SK-N-MC (cell line): ENCODE measurements at regions not wholly inside any gene's neighbourhood (a gene's known extent, or its start where the extent isn't known, plus 50 kb on each side); places are given as distances from the start of the nearest gene placed in this dataset.

ENCODE experiments used
- DNase-seq: peaks from one replicate; pipeline ENCODE4 v3.0.0-alpha.2; 2011; ENCODE audit warnings: low read depth, low spot score
- H3K27ac ChIP-seq: fragments of 200-600 bp; sonication (generic); 2 replicates; pipeline ENCODE4 v1.5.1; 2016; ENCODE audit warnings: mixed run types
- H3K36me3 ChIP-seq: fragments of 200-600 bp; sonication (generic); 2 replicates; pipeline ENCODE4 v1.6.1; 2017; ENCODE audit warnings: antibody characterized with exemption, low read length, mixed read lengths; ENCODE audit not compliant: insufficient read depth
- H3K4me3 ChIP-seq: fragments of 200-600 bp; sonication (generic); 2 replicates; pipeline ENCODE4 v1.5.1; 2016
- H3K9ac ChIP-seq: fragments of 200-600 bp; sonication (generic); 2 replicates; pipeline ENCODE4 v1.8.0; 2017; ENCODE audit warnings: mixed run types, mixed read lengths; ENCODE audit not compliant: insufficient read length
- H3K9me3 ChIP-seq: fragments of 200-600 bp; sonication (generic); 2 replicates; pipeline ENCODE4 v1.6.1; 2017; ENCODE audit warnings: low read depth, mild to moderate bottlenecking, antibody characterized with exemption, low read length, moderate library complexity, mixed read lengths
- EZH2 ChIP-seq: fragments of 200-600 bp; sonication (generic); IDR thresholded peaks from one replicate; pipeline ENCODE4 v1.6.1; 2017; ENCODE audit warnings: antibody characterized with exemption
- FOXP2 ChIP-seq: optimal IDR thresholded peaks from 2 replicates; pipeline ENCODE3; 2011; ENCODE audit warnings: mild to moderate bottlenecking, moderate library complexity; ENCODE audit not compliant: insufficient read depth; ENCODE audit errors: extremely low read length, control extremely low read depth
- POLR2AphosphoS5 ChIP-seq: IDR thresholded peaks from 2 replicates; pipeline ENCODE4 v1.6.1; 2012; ENCODE audit warnings: mild to moderate bottlenecking, low read depth, low read length, borderline replicate concordance

- no peak for DNase-seq
- no peaks in the 10 kb centered on the region for H3K9me3 ChIP-seq
- H3K9ac ChIP-seq: no peak overlapping the region
- no peak overlapping the region for H3K27ac ChIP-seq
- H3K4me3 ChIP-seq: no peak overlapping the region
- TF ChIP-seq FOXP2 (no peak), EZH2 (no peak), POLR2AphosphoS5 (no peak)
- no peaks in the 10 kb centered on the region for H3K36me3 ChIP-seq
These were observed 539.6 kb upstream of the PRKX start for GRCh38 chrX:4253092-4253491.

DNA sequence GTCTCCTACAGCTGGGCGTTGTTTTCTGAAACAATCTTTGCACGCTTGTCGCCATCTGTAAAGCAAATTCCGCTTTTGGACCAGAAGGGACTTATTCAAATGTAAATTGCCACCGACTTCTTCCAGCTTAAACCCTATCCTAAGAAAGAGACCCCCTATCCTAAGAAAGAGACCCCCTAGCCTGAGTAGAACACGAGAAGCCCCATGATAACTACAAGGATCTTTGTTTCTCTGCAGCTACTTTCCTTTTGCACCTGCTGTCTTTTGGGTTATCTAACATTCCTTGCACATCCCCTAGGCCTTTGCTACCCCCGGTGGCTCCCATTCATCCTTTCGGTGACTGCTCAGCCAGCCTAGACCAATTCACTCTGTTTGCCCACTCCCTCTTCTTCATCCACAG lies 536.0 kb upstream of the PRKX start:
- Histone ChIP-seq H3K4me3 (no peak overlapping the region), H3K27ac (no peak overlapping the region), H3K9ac (no peak overlapping the region), H3K9me3 (no peaks in the 10 kb centered on the region), H3K36me3 (no peaks in the 10 kb centered on the region)
- DNase-seq: no peak
- TF ChIP-seq FOXP2 (no peak), EZH2 (no peak), POLR2AphosphoS5 (no peak)

GRCh38 chrX:4243759-4244158 lies 530.3 kb upstream of the PRKX start:
- H3K4me3 ChIP-seq: no peak overlapping the region
- TF ChIP-seq FOXP2 (no peak), POLR2AphosphoS5 (no peak), EZH2 (no peak)
- no peaks in the 10 kb centered on the region; the same call in 1 of the 2 replicates for H3K9me3 ChIP-seq
- H3K36me3 ChIP-seq: 0 out of 2 replicates have a peak, but pooled peaks cover 3% of the 10 kb centered on the region
- no peak overlapping the region for H3K9ac ChIP-seq
- H3K27ac ChIP-seq: no peak overlapping the region
- DNase-seq: no peak

- no peak overlapping the region for H3K27ac ChIP-seq
- no peak for TF ChIP-seq FOXP2
- TF ChIP-seq POLR2AphosphoS5: no peak
- no peak for TF ChIP-seq EZH2
- H3K9me3 ChIP-seq: no peaks in the 10 kb centered on the region; the same call in 1 of the 2 replicates
- DNase-seq: no peak
- H3K4me3 ChIP-seq: no peak overlapping the region
- H3K9ac ChIP-seq: no peak overlapping the region
- 0 out of 2 replicates have a peak, but pooled peaks cover 3% of the 10 kb centered on the region for H3K36me3 ChIP-seq
These were observed 527.2 kb upstream of the PRKX start for GRCh38 chrX:4240541-4241194.

- H3K4me3 ChIP-seq: no peak overlapping the region
- DNase-seq: no peak
- no peak overlapping the region for H3K27ac ChIP-seq
- TF ChIP-seq EZH2: no peak
- no peak for TF ChIP-seq POLR2AphosphoS5
- TF ChIP-seq FOXP2: no peak
- H3K9ac ChIP-seq: no peak overlapping the region
- H3K9me3 ChIP-seq: no peaks in the 10 kb centered on the region; the same call in 1 of the 2 replicates
- 0 out of 2 replicates have a peak, but pooled peaks cover 3% of the 10 kb centered on the region for H3K36me3 ChIP-seq
These were observed 526.4 kb upstream of the PRKX start for GRCh38 chrX:4239650-4240540.

- H3K27ac ChIP-seq: no peak overlapping the region
- H3K4me3 ChIP-seq: no peak overlapping the region
- no peak for DNase-seq
- no peak for TF ChIP-seq POLR2AphosphoS5
- H3K36me3 ChIP-seq: 0 out of 2 replicates have a peak, but pooled peaks cover 3% of the 10 kb centered on the region
- H3K9me3 ChIP-seq: no peaks in the 10 kb centered on the region; the same call in 1 of the 2 replicates
- H3K9ac ChIP-seq: no peak overlapping the region
These were observed 525.5 kb upstream of the PRKX start for GRCh38 chrX:4238916-4239315.

DNA sequence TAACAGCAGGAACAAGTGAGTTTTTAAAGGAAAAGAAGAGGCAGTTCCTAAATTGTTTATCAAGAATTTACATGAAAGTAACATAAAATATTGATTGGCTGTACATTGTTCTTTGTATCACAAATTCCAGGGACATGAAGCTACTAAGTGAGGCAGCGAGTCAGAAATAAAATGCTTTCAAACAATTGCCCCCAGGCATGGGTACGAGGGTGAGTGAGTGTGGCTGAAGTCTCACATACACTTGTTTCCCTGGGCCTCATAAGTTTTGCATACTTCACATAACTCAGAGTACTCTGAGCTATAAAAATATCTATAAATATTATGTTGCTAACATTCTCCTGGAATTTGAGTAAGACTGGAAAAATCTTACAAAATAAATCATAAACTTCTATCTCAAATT lies 511.6 kb upstream of the PRKX start:
- peak overlapping the region; percentile 96 for H3K27ac ChIP-seq
- H3K36me3 ChIP-seq: no peaks in the 10 kb centered on the region
- no peaks in the 10 kb centered on the region for H3K9me3 ChIP-seq
- peak overlapping the region; percentile 56 for H3K9ac ChIP-seq
- TF ChIP-seq EZH2 (no peak), FOXP2 (no peak), POLR2AphosphoS5 (no peak)
- peak overlapping the region; percentile 69 for H3K4me3 ChIP-seq
- peak; percentile 69 for DNase-seq

DNA sequence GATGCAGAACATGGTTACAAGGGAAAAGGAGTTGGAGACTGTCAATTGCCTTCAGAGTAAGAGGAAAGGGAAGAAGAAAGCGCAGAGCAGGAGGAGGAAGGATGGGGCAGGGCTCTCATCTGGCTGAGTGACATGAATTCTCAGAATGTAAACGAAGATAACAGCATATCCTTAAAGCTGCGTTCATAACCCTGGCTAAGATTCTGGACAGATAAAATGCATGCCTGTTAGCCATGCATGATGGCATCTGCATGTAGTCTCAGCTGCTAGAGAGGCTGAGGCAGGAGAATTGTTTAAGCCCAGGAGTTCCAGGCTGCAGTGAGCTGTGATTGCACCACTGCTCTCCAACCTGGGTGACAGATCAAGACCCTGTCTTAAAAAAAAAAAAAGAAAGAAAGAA lies 493.5 kb upstream of the PRKX start:
- TF ChIP-seq POLR2AphosphoS5 (no peak), EZH2 (no peak), FOXP2 (no peak)
- H3K9me3 ChIP-seq: no peaks in the 10 kb centered on the region
- H3K9ac ChIP-seq: no peak overlapping the region
- H3K36me3 ChIP-seq: no peaks in the 10 kb centered on the region
- H3K4me3 ChIP-seq: no peak overlapping the region
- DNase-seq: no peak
- H3K27ac ChIP-seq: no peak overlapping the region

DNA sequence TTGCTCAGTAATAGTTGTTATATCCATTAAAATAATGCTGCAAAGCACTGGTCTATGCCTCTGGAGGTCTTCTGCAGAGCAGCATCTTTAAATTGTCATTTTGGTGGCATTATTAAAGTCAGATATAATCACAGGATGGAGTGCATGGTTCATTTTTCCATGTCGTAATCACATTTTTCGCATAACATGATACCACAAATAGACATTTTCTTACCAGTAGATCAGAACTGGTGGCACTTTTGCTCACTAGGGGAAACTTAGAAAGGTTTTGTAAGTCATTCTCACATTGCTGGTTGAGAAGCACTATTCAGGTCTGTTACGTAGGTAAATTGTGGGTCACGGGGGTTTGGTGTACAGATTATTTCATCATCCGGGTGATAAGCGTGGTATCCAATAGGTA lies 484.5 kb upstream of the PRKX start:
- Histone ChIP-seq H3K4me3 (peak overlapping the region; percentile 63), H3K36me3 (no peaks in the 10 kb centered on the region), H3K9me3 (no peaks in the 10 kb centered on the region), H3K9ac (no peak overlapping the region), H3K27ac (peak overlapping the region; percentile 84)
- TF ChIP-seq FOXP2: peak; percentile 1
- no peak for TF ChIP-seq POLR2AphosphoS5
- DNase-seq: peak; percentile 83
